Fibroblast of pulmonary artery (primary cell): ENCODE measurements at regions not wholly inside any gene's neighbourhood (a gene's known extent, or its start where the extent isn't known, plus 50 kb on each side); places are given as distances from the start of the nearest gene placed in this dataset.

Source experiments
- DNase-seq: peaks from one replicate; pipeline ENCODE4 v3.0.0-alpha.2; 2010; ENCODE audit warnings: low read depth
- H3K4me3 ChIP-seq: replicated peaks from 2 replicates; pipeline ENCODE4 v1.5.1; 2011; ENCODE audit warnings: low read depth, mild to moderate bottlenecking, control low read depth, low read length, moderate library complexity
- CTCF ChIP-seq: IDR thresholded peaks from 2 replicates; pipeline ENCODE4 v1.5.1; 2011; ENCODE audit warnings: mild to moderate bottlenecking, control low read depth, low read length, inconsistent platforms; ENCODE audit errors: missing control alignments

GRCh38 chr6:154920495-154921200 is 74.5 kb upstream of the TIAM2 start:
- no peak overlapping the region for H3K4me3 ChIP-seq
- TF ChIP-seq CTCF, result no peak
- no peak for DNase-seq

- no peak for TF ChIP-seq CTCF
- H3K4me3 ChIP-seq, result no peak overlapping the region
- DNase-seq, result no peak
Measured at GRCh38 chr6:154921482-154921881, 73.6 kb upstream of the TIAM2 start.

DNA sequence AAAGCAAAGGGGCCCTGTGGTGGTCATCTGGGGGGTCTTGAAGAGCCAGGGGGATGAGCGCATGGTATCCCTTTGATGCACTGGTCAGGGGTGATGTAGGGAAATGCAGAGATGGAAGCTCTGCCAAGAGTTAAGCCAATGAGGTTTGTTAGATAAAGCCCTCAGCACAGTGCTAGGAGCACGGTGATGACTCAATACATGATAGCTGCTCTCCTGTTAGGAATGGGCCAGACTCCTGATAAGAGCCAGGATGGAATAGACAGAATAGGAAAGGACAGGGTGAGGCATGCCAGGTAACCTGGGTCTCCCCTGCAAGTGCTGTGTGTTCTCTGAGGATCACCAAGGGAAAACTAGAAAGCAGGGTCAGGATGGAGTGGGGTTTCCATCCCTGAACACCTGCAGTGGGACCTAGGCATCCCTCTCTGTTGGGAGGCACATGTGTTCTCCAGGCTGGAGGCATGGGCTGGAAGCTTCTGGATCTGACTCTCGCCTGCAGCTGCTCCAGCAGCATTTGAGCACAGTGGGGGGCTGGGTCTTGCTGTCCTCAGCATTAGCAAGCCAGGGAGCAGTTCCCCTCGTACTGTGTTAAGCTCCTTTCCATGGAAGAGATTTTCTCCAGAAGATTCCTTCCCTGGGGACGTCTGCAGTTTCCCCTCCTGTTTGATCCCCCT is 71.8 kb upstream of the TIAM2 start:
- no peak for TF ChIP-seq CTCF
- no peak overlapping the region for H3K4me3 ChIP-seq

GRCh38 chr6:154925130-154925529 is 70.0 kb upstream of the TIAM2 start:
- no peak for TF ChIP-seq CTCF
- no peak overlapping the region for H3K4me3 ChIP-seq
- DNase-seq, result no peak

More for the DNA sequence above, 71.8 kb upstream of the TIAM2 start:
- no peak for DNase-seq

- DNase-seq, result no peak
- no peak for TF ChIP-seq CTCF
Measured at GRCh38 chr6:154926366-154926765, 68.7 kb upstream of the TIAM2 start.

DNA sequence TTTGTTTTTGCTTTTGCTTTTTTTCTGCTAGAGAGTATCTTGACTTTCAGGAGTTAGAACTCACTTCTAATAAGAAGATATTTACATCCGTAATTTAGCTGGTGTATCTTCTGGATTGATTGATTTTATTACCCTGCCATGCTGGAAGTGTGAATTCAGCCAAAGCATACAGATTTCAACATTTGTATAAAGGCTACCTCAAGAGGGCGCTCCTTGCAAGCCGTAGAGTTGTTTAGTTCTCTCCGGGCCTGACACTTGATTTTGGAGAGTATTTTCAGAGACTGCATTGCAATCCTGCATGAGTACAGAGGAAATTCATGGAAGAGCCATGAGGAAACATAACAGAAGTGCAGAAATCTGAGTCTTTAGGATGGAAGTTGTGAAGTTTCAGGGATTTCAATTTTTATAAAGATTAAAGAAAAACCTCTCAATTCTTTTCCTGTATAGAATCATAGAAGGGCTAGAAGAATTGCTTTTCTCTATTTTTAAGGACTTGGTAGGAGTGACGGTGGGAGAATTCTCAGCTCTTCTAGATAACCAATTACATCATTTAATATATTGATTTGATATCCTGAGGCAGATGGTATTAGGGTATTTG is 66.7 kb upstream of the TIAM2 start:
- H3K4me3 ChIP-seq, result no peak overlapping the region
- TF ChIP-seq CTCF, result peak; percentile 77
- peak; percentile 82 for DNase-seq

More at GRCh38 chr6:154926366-154926765, 68.7 kb upstream of the TIAM2 start:
- H3K4me3 ChIP-seq, result no peak overlapping the region
